ENCODE measurements at regions not wholly inside any gene's neighbourhood (a gene's known extent, or its start where the extent isn't known, plus 50 kb on each side); places are given as distances from the start of the nearest gene placed in this dataset.

DNA sequence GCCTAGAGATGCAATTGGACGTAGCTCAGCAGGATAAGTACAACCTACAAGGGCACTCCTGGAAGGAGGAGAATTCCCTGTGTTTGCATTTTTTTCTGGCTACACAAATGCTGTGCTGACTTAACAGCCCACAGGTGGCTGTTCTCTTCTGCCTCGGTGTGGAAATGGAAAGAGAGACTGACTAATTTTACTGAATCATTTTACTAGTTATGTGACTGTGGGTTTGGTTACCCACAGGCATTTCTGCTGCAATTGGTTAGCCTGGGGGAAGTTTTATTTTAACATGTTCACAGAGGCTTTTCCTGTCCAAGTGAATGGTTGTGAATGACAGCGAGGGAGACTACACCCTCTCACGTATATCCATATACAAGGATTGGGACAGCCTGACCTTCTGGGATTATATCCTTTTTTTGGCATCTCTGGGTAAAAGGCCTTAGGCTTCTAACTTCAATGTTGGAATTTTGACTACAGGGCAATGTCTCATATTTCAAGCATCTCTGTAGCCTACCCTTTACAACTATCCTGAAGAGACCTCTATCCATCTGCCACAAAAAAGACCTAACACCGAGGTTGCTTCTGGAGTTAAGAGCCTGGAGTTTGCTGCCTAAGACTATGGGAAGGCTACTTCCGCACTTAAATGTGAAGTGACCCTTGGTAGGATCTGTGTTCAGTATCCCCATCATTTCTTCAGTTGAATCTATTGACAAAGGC lies 67.2 kb upstream of the TP63 start:
- TF ChIP-seq POLR2AphosphoS5 (IDR thresholded peaks at IDR 0.05; ENCODE audit: low read depth, low read length) = no peak
- TF ChIP-seq, protein P1, sequence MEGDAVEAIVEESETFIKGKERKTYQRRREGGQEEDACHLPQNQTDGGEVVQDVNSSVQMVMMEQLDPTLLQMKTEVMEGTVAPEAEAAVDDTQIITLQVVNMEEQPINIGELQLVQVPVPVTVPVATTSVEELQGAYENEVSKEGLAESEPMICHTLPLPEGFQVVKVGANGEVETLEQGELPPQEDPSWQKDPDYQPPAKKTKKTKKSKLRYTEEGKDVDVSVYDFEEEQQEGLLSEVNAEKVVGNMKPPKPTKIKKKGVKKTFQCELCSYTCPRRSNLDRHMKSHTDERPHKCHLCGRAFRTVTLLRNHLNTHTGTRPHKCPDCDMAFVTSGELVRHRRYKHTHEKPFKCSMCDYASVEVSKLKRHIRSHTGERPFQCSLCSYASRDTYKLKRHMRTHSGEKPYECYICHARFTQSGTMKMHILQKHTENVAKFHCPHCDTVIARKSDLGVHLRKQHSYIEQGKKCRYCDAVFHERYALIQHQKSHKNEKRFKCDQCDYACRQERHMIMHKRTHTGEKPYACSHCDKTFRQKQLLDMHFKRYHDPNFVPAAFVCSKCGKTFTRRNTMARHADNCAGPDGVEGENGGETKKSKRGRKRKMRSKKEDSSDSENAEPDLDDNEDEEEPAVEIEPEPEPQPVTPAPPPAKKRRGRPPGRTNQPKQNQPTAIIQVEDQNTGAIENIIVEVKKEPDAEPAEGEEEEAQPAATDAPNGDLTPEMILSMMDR (IDR thresholded peaks at IDR 0.05) = no peak
